GM10266 (cell line): ENCODE measurements at regions not wholly inside any gene's neighbourhood (a gene's known extent, or its start where the extent isn't known, plus 50 kb on each side); places are given as distances from the start of the nearest gene placed in this dataset.

Experiments used
- DNase-seq: peaks from one replicate; pipeline ENCODE4 v3.0.0; 2012; ENCODE audit errors: extremely low spot score
- CTCF ChIP-seq: IDR thresholded peaks from 2 replicates; pipeline ENCODE4 v1.5.1; 2012; ENCODE audit warnings: mild to moderate bottlenecking, low read depth; ENCODE audit not compliant: control insufficient read depth, insufficient read depth; ENCODE audit errors: missing control alignments

- no peak for DNase-seq
- no peak for TF ChIP-seq CTCF
These were observed 308.1 kb downstream of the HAPSTR1 start for GRCh38 chr16:9399573-9399972.

- no peak for DNase-seq
- TF ChIP-seq CTCF: no peak
These were observed 309.7 kb downstream of the HAPSTR1 start for GRCh38 chr16:9401173-9401572.

GRCh38 chr16:9402293-9402860 is 310.9 kb downstream of the HAPSTR1 start:
- no peak for DNase-seq
- no peak for TF ChIP-seq CTCF

GRCh38 chr16:9404811-9405210 is 313.4 kb downstream of the HAPSTR1 start:
- TF ChIP-seq CTCF: no peak
- DNase-seq: no peak

- no peak for DNase-seq
- no peak for TF ChIP-seq CTCF
These were observed 314.7 kb downstream of the HAPSTR1 start for GRCh38 chr16:9406038-9406712.

- TF ChIP-seq CTCF: no peak
- no peak for DNase-seq
These were observed 315.8 kb downstream of the HAPSTR1 start for GRCh38 chr16:9407206-9407758.

GRCh38 chr16:9408297-9408878 is 316.9 kb downstream of the HAPSTR1 start:
- TF ChIP-seq CTCF: no peak
- no peak for DNase-seq
